Trophoblast cell (in vitro differentiated cells and primary cell): ENCODE measurements at regions not wholly inside any gene's neighbourhood (a gene's known extent, or its start where the extent isn't known, plus 50 kb on each side); places are given as distances from the start of the nearest gene placed in this dataset.
A peak's percentile ranks its signal among the peaks of the same experiment; 100 is the strongest.

Source experiments
- DNase-seq, 2 donors: peaks; one replicate each; pipeline ENCODE4 v3.0.0-alpha.2; 2016
- H2AFZ ChIP-seq: 2 replicates; pipeline ENCODE4 v1.6.1; 2013; ENCODE audit warnings: low read length, moderate library complexity, mild to moderate bottlenecking; ENCODE audit not compliant: insufficient read depth, poor library complexity
- H2AK5ac ChIP-seq: 2 replicates; pipeline ENCODE4 v1.6.1; 2013; ENCODE audit warnings: mild to moderate bottlenecking, low read length
- H2BK120ac ChIP-seq: 2 replicates; pipeline ENCODE4 v1.6.1; 2013; ENCODE audit warnings: low read length, mild to moderate bottlenecking, moderate library complexity; ENCODE audit not compliant: insufficient read depth, poor library complexity
- H2BK12ac ChIP-seq: 2 replicates; pipeline ENCODE4 v1.6.1; 2013; ENCODE audit warnings: mild to moderate bottlenecking, low read length, moderate library complexity
- H2BK5ac ChIP-seq: 2 replicates; pipeline ENCODE4 v1.6.1; 2013; ENCODE audit warnings: low read length, low read depth, moderate library complexity, mild to moderate bottlenecking; ENCODE audit not compliant: poor library complexity
- H3K14ac ChIP-seq: 2 replicates; pipeline ENCODE4 v1.6.1; 2013; ENCODE audit warnings: mild to moderate bottlenecking, low read length
- H3K18ac ChIP-seq: 2 replicates; pipeline ENCODE4 v1.6.1; 2013; ENCODE audit warnings: mild to moderate bottlenecking, low read length
- H3K23ac ChIP-seq: 2 replicates; pipeline ENCODE4 v1.6.1; 2013; ENCODE audit warnings: low read length
- H3K27ac ChIP-seq: 2 replicates; pipeline ENCODE4 v1.5.1; 2013; ENCODE audit warnings: low read depth, mild to moderate bottlenecking, inconsistent platforms, low read length, moderate library complexity
- H3K27me3 ChIP-seq: 2 replicates; pipeline ENCODE4 v1.6.1; 2013; ENCODE audit warnings: inconsistent platforms, mild to moderate bottlenecking, low read length, moderate library complexity; ENCODE audit not compliant: insufficient read depth
- H3K36me3 ChIP-seq, 2 experiments: 1 replicate in 1 of 2; 2 replicates in 1 of 2; pipeline ENCODE4 v1.6.1; 2013; ENCODE audit warnings: low read length in 2 of 2, mild to moderate bottlenecking in 2 of 2, moderate library complexity in 1 of 2; ENCODE audit not compliant: insufficient read depth in 2 of 2, control insufficient read depth in 1 of 2
- H3K4ac ChIP-seq: 2 replicates; pipeline ENCODE4 v1.6.1; 2013; ENCODE audit warnings: low read depth, mild to moderate bottlenecking, low read length, moderate library complexity
- H3K4me1 ChIP-seq, 2 experiments: 1 replicate in 1 of 2; 2 replicates in 1 of 2; pipeline ENCODE4 v1.6.1; 2013; ENCODE audit warnings: low read length in 2 of 2, mild to moderate bottlenecking in 2 of 2, moderate library complexity in 1 of 2; ENCODE audit not compliant: insufficient read depth in 2 of 2, control insufficient read depth in 1 of 2
- H3K4me2 ChIP-seq: 2 replicates; pipeline ENCODE4 v1.6.1; 2013; ENCODE audit warnings: inconsistent platforms, mild to moderate bottlenecking, low read length, moderate library complexity
- H3K4me3 ChIP-seq: 2 replicates; pipeline ENCODE4 v1.5.1; 2013; ENCODE audit warnings: mild to moderate bottlenecking, low read depth, low read length, inconsistent platforms
- H3K79me1 ChIP-seq: one replicate; pipeline ENCODE4 v1.6.1; 2013; ENCODE audit warnings: low read length
- H3K79me2 ChIP-seq: 2 replicates; pipeline ENCODE4 v1.6.1; 2013; ENCODE audit warnings: low read length, mild to moderate bottlenecking; ENCODE audit not compliant: control insufficient read depth, insufficient read depth, poor library complexity
- H3K9ac ChIP-seq: 2 replicates; pipeline ENCODE4 v1.6.1; 2013; ENCODE audit warnings: mild to moderate bottlenecking, low read length
- H3K9me3 ChIP-seq: 2 replicates; pipeline ENCODE4 v1.6.1; 2013; ENCODE audit warnings: low read depth, mild to moderate bottlenecking, control low read depth, inconsistent platforms, low read length; ENCODE audit not compliant: insufficient read depth
- H4K12ac ChIP-seq: 2 replicates; pipeline ENCODE4 v1.6.1; 2013; ENCODE audit warnings: low read depth, mild to moderate bottlenecking, low read length, moderate library complexity
- H4K8ac ChIP-seq: 2 replicates; pipeline ENCODE4 v1.6.1; 2013; ENCODE audit warnings: low read depth, mild to moderate bottlenecking, low read length, moderate library complexity
- H4K91ac ChIP-seq: one replicate; pipeline ENCODE4 v1.6.1; 2013; ENCODE audit warnings: low read depth, mild to moderate bottlenecking, low read length, moderate library complexity
- WGBS: extraction: QIAGEN DNeasy Blood & Tissue Kit; methylation state at CpG from one replicate; pipeline ENCODE4 v1.1.7; 2013; ENCODE audit warnings: missing lambda C conversion rate; ENCODE audit not compliant: insufficient read length, insufficient coverage; ENCODE audit errors: extremely low coverage; 5-methylcytosine and 5-hydroxymethylcytosine counted together

- Histone ChIP-seq H3K27ac (peak overlapping the region; percentile 74), H2BK5ac (no peak overlapping the region), H2BK120ac (no peak overlapping the region), H3K4me2 (no peak overlapping the region), H3K18ac (no peak overlapping the region), H3K23ac (no peak overlapping the region), H3K79me2 (no peaks in the 10 kb centered on the region), H3K4ac (no peak overlapping the region), H3K9ac (no peak overlapping the region), H4K8ac (no peak overlapping the region), H4K91ac (no peak overlapping the region), H3K36me3 (no peaks in the 10 kb centered on the region), H3K27me3 (no peaks in the 10 kb centered on the region), H3K9me3 (no peaks in the 10 kb centered on the region), H3K4me3 (no peak overlapping the region), H3K79me1 (peaks cover 4% of the 10 kb centered on the region), H3K14ac (no peak overlapping the region), H4K12ac (no peak overlapping the region), H2BK12ac (no peak overlapping the region), H3K4me1 (peaks cover 6 to 14% of the 10 kb centered on the region in 2 experiments), H2AK5ac (no peak overlapping the region), H2AFZ (no peak overlapping the region)
- WGBS: no CpG with 5 or more reads among the region's 2 CpGs
- DNase-seq: peak in 1 of 2 donors; percentile 39
Measured at GRCh38 chr11:130612291-130612851, 163.9 kb downstream of the ADAMTS15 start.

DNA sequence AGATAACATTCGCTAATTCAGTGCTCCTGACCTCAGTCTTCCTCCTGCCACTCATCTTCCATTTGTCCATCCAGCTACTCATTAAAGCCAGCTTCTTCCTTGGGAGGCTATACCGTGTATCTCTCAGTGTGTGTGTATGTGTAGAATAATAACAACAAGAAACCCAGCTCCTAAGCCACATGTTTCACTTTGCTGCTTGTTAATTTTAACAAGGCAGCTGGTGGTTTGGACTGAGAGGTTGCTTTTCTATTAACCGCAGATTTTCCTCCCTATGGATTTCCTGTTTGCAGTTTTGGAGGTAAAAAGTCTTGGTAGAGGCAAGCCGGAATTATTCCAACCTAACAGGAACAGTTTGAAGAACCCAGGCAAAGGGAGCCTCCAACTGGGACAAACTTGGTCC is 165.0 kb downstream of the ADAMTS15 start:
- Histone ChIP-seq H3K79me1 (peaks cover 4% of the 10 kb centered on the region), H3K9me3 (peaks cover 2% of the 10 kb centered on the region), H3K27me3 (no peaks in the 10 kb centered on the region), H3K27ac (no peak overlapping the region), H2AFZ (no peak overlapping the region), H2BK5ac (no peak overlapping the region), H4K91ac (no peak overlapping the region), H2BK12ac (no peak overlapping the region), H3K79me2 (no peaks in the 10 kb centered on the region), H4K8ac (no peak overlapping the region), H3K14ac (no peak overlapping the region), H2AK5ac (no peak overlapping the region), H4K12ac (no peak overlapping the region), H3K4me1 (peaks cover 6 to 13% of the 10 kb centered on the region in 2 experiments), H3K18ac (no peak overlapping the region), H3K4me3 (no peak overlapping the region), H3K36me3 (no peaks in the 10 kb centered on the region), H3K9ac (no peak overlapping the region), H3K4me2 (no peak overlapping the region), H3K4ac (no peak overlapping the region), H3K23ac (no peak overlapping the region), H2BK120ac (no peak overlapping the region)
- no peak for DNase-seq
- WGBS: no CpG with 5 or more reads among the region's 4 CpGs

DNA sequence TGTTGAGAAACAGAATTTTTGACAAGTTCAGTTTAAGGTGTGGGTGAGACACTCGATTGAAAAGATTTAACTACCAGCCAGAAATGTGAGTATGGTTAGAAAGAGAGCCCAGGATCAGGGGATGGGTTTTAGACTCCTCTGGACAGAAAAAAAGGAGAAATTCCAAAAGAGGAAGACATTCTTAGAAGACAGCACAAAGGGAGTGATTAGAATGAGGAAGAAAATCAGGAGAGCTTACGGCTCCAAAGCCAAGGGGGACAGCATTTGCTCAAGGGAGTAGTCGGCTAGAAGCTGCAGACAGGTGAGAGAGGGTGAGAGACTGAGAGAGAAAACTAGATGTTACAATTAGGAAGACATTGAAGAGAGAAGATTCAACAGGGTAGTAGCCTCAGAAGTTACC is 166.1 kb downstream of the ADAMTS15 start:
- Histone ChIP-seq H3K79me2 (no peaks in the 10 kb centered on the region), H2BK5ac (no peak overlapping the region), H3K9me3 (peaks cover 2% of the 10 kb centered on the region), H3K4me3 (no peak overlapping the region), H2AFZ (no peak overlapping the region), H2BK12ac (no peak overlapping the region), H2BK120ac (no peak overlapping the region), H4K8ac (no peak overlapping the region), H3K23ac (no peak overlapping the region), H3K9ac (no peak overlapping the region), H2AK5ac (no peak overlapping the region), H3K79me1 (peaks cover 4% of the 10 kb centered on the region), H3K4me1 (peaks cover 6 to 13% of the 10 kb centered on the region in 2 experiments), H3K27me3 (no peaks in the 10 kb centered on the region), H3K27ac (no peak overlapping the region), H3K4me2 (no peak overlapping the region), H4K91ac (no peak overlapping the region), H3K4ac (no peak overlapping the region), H3K36me3 (no peaks in the 10 kb centered on the region), H4K12ac (no peak overlapping the region), H3K18ac (no peak overlapping the region), H3K14ac (no peak overlapping the region)
- no CpG with 5 or more reads among the region's 3 CpGs for WGBS
- no peak for DNase-seq

DNA sequence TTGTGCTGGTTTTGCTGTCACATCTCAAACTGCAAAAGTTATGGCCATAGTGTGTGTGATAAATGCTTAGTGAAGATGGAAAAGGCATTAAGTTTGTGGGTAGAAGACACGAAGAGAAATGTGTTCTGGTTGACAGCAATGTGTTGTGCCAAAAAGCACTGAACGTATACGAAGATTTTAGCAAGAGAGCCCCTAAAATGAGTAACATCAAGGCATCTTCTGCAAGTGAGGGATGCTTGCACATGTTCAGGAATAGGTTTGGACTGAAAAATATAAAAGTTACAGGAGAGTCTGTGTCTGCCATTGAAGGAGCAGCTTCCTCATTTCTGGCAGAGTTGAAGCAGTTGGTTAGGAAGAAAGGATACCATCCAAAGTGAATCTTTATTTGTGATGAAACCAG is 167.1 kb downstream of the ADAMTS15 start:
- no peak overlapping the region for H3K18ac ChIP-seq
- H4K8ac ChIP-seq: no peak overlapping the region
- H2BK5ac ChIP-seq: no peak overlapping the region
- H2AK5ac ChIP-seq: no peak overlapping the region
- no peak overlapping the region for H2BK12ac ChIP-seq
- H3K4ac ChIP-seq: no peak overlapping the region
- peaks cover 4% of the 10 kb centered on the region for H3K79me1 ChIP-seq
- H3K14ac ChIP-seq: no peak overlapping the region
- H3K9me3 ChIP-seq: peaks cover 2% of the 10 kb centered on the region
- no peaks in the 10 kb centered on the region for H3K79me2 ChIP-seq
- no peak overlapping the region for H2AFZ ChIP-seq
- no peak overlapping the region for H4K91ac ChIP-seq
- no CpG with 5 or more reads among the region's 3 CpGs for WGBS
- no peak overlapping the region for H4K12ac ChIP-seq
- no peak overlapping the region for H3K9ac ChIP-seq
- peaks cover 6 to 13% of the 10 kb centered on the region in 2 experiments for H3K4me1 ChIP-seq
- DNase-seq: no peak
- no peak overlapping the region for H2BK120ac ChIP-seq
- H3K4me2 ChIP-seq: no peak overlapping the region
- no peak overlapping the region for H3K23ac ChIP-seq
- no peaks in the 10 kb centered on the region for H3K27me3 ChIP-seq
- H3K27ac ChIP-seq: no peak overlapping the region
- no peak overlapping the region for H3K4me3 ChIP-seq
- H3K36me3 ChIP-seq: no peaks in the 10 kb centered on the region
